HG02610 (cell line): ENCODE measurements at regions not wholly inside any gene's neighbourhood (a gene's known extent, or its start where the extent isn't known, plus 50 kb on each side); places are given as distances from the start of the nearest gene placed in this dataset.

Experiments
- ATAC-seq: cut with Tn5 transposase; IDR thresholded peaks from one replicate; pipeline ENCODE4 v1.9.1; 2021; ENCODE audit warnings: mild to moderate bottlenecking, moderate library complexity; ENCODE audit not compliant: unreplicated experiment

DNA sequence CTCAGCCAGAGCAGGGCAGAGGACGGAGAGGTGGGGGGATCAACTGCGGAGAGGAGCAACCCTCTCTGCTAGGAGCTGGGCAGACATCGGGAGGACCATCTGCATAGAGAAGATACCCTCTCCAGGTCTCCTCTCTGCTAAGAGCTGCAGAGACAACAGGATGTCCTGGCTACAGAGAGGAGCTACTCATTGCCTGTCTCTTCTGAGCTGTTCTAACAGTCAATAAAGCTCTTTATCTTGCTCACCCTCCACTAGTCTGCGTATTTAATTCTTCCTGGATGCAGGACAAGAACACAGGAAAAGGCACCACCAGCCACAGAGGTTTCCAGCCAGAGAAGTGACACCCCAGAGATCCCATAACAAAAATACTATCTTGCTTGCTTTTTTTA lies 871.1 kb upstream of the GJE1 start:
- ATAC-seq = no peak

DNA sequence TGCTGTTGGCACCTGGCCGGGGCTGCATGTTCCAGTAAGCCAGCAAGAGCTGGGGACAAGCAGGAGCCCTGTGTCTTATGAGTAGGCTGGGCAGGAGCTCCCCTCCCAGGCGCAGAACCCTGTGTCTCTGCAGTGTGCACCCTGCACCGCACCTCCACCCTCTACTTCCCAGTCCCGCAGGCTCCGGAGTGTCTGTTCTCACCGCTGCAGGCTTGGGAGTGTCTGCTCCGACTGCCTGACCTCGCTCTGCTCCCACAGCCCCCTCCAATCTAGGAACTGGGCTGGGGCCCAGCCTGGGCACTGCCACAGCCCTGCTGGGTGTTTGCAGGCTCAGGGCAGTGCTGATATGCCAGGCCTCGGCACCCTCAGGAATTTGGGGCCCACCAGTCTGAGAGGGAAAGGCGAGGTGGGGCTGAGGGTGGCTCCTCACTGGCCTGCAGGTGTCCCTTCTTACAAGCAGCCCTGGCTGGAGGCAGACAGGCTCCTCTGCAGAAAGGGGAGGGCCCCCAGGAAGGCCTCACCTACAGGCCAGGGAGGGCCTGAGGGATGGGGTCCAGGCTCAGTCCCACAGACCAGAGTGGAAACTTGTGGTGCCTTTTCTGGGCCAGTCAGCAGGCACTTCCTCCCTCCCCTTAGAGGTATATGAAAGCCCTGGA lies 871.6 kb upstream of the GJE1 start:
- ATAC-seq = no peak

- ATAC-seq = no peak
These were observed 872.1 kb upstream of the GJE1 start for GRCh38 chr6:141260627-141261015.

- no peak for ATAC-seq
These were observed 872.9 kb upstream of the GJE1 start for GRCh38 chr6:141259807-141260206.

DNA sequence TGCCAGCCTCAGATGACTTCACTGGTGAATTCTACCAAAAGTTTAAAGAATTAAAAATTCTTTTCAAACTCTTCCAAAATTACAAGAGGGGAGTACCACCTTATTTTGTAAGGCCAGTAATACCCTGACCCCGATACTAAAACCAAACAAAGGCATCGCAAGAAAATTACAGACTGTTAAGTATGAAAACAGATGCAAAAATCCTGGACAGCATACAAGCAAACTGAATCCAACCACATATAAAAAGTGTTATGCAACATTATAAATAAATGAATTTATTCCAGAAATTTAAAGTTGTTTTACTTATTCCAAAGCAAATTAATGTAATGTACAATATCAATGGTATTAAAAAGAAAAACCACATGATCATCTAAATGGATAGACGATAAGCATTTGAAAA lies 873.6 kb upstream of the GJE1 start:
- no peak for ATAC-seq

GRCh38 chr6:141258516-141258915 lies 874.2 kb upstream of the GJE1 start:
- no peak for ATAC-seq

DNA sequence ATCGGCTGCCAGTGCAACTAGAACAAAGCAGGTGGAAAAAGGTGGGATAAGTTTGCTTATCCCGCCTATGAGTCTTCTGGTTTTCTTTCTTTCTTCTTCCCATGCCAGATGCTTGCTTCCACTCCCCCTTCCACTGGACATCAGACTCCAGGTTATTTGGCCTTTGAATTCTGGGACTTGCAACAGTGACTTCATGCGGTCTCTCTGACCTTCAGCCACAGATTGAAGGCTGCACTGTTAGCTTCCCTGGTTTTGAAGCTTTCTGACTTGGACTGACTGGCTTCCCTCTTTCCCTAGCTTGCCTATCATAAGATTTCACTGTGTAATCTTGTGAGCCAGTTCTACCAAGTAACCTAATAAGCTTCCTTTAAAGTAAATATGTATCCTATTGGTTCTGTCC lies 878.4 kb upstream of the GJE1 start:
- ATAC-seq = no peak

DNA sequence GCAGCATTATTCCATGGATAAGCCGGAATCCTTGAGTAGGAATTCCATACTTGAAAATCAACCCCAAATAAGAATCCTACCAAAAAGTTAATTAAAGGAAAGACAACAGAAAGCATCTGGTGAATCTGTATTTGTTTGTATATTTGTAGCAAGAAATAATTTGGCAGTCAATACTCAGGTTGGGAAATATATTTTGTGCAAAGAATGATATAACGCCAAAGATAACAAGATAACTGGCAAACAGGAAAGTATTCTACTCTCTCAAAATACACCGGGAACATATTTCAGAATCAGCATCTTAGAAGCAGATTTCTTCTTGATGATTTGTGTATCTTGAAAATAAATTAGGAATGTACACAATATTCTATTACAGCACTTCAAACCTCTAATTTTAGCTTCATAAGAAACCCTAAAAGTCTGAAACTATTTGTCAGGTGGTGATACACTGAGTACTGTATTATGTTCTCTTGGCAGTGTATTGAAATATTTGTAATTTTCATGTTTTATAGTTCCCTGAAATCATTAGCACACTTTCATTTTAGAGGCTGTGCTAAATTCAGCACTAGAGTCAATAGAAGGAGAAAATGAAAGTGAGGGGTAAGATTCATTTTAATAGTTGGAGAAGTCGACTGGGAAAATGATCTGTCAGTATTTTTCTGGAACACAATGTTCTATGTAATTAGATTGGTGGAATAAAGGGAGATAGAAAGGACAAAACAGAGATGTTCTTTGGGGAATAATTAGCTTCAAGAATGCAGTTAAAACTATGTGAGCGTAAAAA lies 879.7 kb upstream of the GJE1 start:
- no peak for ATAC-seq

- no peak for ATAC-seq
These were observed 881.4 kb upstream of the GJE1 start for GRCh38 chr6:141251286-141251685.

GRCh38 chr6:141248021-141248799 lies 884.5 kb upstream of the GJE1 start:
- peak; percentile 65 for ATAC-seq

GRCh38 chr6:141244366-141244765 lies 888.4 kb upstream of the GJE1 start:
- no peak for ATAC-seq

- no peak for ATAC-seq
These were observed 889.8 kb upstream of the GJE1 start for GRCh38 chr6:141242957-141243356.

- ATAC-seq = no peak
These were observed 903.4 kb upstream of the GJE1 start for GRCh38 chr6:141229296-141229695.

DNA sequence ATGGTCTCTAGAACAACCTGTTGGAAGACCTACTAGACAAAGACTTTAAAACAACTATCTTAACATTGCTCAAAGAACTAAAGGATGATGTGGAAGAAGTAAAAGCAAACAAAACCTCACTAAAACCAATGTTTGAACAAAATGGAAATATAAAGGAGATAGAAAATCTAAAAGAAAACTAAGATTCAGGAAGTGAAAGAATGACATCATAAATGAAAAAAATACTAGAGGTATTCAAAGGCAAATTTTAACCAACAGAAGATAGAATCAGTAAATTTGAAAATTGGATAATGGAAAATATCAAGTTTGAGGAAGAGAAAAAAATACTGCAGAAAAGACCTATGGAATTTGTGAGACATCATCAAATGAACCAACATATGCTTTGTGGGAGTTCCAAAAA lies 914.1 kb upstream of the GJE1 start:
- no peak for ATAC-seq

GRCh38 chr6:141216726-141217125 lies 916.0 kb upstream of the GJE1 start:
- ATAC-seq = no peak

GRCh38 chr6:141212296-141212695 lies 920.4 kb upstream of the GJE1 start:
- ATAC-seq = no peak

- no peak for ATAC-seq
These were observed 920.9 kb upstream of the GJE1 start for GRCh38 chr6:141211845-141212244.

DNA sequence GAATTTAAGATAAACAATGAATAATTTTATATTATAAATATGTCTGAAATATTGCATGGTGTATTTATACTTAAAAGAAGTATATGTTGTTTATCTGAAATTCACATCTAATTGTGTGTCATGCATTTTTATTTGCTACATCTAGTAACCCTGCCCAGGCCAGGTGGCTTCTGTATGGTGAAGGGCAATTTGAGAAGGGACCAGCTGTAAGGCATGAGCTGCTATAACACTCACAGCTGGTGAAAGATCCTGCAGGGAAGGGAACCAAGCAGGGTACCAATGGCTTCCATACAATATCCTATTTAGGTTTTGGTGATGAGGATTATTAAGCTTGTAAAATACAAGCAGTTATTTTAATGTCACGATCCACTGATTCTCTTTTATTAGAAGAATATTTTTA lies 921.8 kb upstream of the GJE1 start:
- ATAC-seq = no peak

DNA sequence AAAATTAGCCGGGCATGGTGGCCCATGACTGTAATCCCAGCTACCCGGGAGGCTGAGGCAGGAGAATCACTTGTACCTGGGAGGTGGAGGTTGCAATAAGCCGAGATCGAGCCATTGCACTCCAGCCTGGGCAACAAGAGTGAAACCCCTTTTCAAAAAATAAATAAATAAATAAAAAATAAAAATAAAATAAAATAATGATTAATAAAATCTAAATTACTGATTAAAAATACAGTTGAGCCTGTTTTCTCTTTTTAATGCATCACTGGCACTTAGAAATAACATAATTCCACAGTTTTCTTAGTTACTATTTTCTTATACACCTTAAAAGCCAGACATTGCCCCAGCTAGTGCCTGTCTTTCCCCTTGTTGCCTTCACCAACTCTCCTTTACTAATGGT lies 922.8 kb upstream of the GJE1 start:
- ATAC-seq = no peak

DNA sequence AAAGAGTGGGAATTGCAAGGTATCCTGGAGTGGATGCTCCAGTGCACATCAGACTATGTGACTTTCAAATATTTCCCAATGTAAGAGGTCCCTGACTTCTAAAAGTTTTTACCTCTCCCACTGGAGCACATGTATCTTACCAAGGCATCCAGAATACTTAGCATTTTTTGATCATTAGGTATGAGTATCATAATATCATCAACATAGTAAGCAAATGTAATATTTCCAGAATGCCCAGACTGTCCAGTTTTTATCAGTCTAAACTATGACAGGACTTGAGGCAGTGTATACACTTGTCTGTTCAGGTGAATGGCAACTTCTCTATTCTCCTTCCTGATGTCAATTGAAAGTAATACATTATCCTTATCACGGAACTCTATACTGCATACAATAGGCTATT lies 924.6 kb upstream of the GJE1 start:
- no peak for ATAC-seq

DNA sequence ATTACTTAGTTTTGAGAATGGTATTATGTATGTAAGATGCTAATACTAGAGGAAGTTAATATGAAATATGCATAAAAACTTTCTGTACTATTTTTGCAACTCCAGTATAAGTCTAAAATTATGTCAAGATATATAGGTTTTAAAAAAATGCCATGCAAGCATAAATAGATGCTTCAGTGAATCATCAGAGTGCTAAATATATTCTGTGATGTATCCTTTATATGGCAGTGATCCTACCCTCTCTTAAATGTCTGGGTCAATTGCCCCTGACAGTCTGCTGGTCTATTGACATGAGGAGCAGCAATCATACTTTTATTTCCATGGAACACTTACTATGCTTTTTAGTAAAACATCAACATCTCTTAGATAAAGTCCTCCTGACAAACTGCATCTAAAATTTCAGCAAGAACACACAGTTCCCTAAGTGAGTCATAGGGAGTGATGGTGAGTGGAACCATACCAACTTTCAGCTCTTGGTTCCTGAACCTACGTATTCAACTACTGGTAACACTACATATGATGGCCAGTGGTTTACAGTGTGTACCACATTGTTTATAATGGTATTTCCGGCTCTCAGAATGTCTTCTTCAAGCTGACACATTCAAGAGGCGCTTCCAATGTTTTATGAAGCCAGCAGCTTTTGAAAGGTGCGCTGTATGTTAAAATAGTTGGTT lies 928.7 kb upstream of the GJE1 start:
- ATAC-seq = no peak
